Dendritic cell treated with granulocyte-macrophage colony-stimulating factor and Interleukin-4, amounts not matched to agents 40 ng/mL and 50 ng/mL, for 4 days (primary cell): ENCODE measurements at regions not wholly inside any gene's neighbourhood (a gene's known extent, or its start where the extent isn't known, plus 50 kb on each side); places are given as distances from the start of the nearest gene placed in this dataset.

ENCODE experiments used
- H3K27ac Mint-ChIP-seq: one replicate; pipeline ENCODE4 v1.8.0; 2022; ENCODE audit warnings: mild to moderate bottlenecking, mixed read lengths
- H3K27me3 Mint-ChIP-seq: one replicate; pipeline ENCODE4 v1.8.0; 2022; ENCODE audit warnings: mild to moderate bottlenecking, mixed read lengths
- H3K36me3 Mint-ChIP-seq: one replicate; pipeline ENCODE4 v1.8.0; 2022; ENCODE audit warnings: low read depth, mixed read lengths
- H3K4me1 Mint-ChIP-seq: one replicate; pipeline ENCODE4 v1.8.0; 2022; ENCODE audit warnings: low read depth, mixed read lengths
- H3K4me3 Mint-ChIP-seq: one replicate; pipeline ENCODE4 v1.8.0; 2022; ENCODE audit warnings: mild to moderate bottlenecking, moderate library complexity, mixed read lengths
- H3K9me3 Mint-ChIP-seq: one replicate; pipeline ENCODE4 v1.8.0; 2022; ENCODE audit warnings: mixed read lengths
- intact Hi-C: fragments of 100-400 bp; cut with micrococcal nuclease; formaldehyde crosslinking; loops from one replicate; pipeline ENCODE4 v1.15.0; 2022

GRCh38 chr15:77797270-77797669, 164.6 kb upstream of the LINGO1 start:
- Mint-ChIP-seq H3K36me3 (no peaks in the 10 kb centered on the region), H3K9me3 (no peaks in the 10 kb centered on the region), H3K4me3 (no peak overlapping the region), H3K4me1 (no peaks in the 10 kb centered on the region), H3K27ac (no peak overlapping the region), H3K27me3 (peaks cover 9% of the 10 kb centered on the region)
- intact Hi-C loops, result no loop called here

- intact Hi-C loops, result no loop called here
- H3K4me3 Mint-ChIP-seq, result no peak overlapping the region
- H3K27ac Mint-ChIP-seq, result no peak overlapping the region
- H3K9me3 Mint-ChIP-seq, result no peaks in the 10 kb centered on the region
- peaks cover 5% of the 10 kb centered on the region for H3K27me3 Mint-ChIP-seq
- H3K36me3 Mint-ChIP-seq, result no peaks in the 10 kb centered on the region
- H3K4me1 Mint-ChIP-seq, result no peaks in the 10 kb centered on the region
These were observed 163.5 kb upstream of the LINGO1 start for GRCh38 chr15:77796046-77796729.

- intact Hi-C loops, result no loop called here
- Mint-ChIP-seq H3K4me1 (no peaks in the 10 kb centered on the region), H3K36me3 (no peaks in the 10 kb centered on the region), H3K27me3 (peaks cover 5% of the 10 kb centered on the region), H3K9me3 (no peaks in the 10 kb centered on the region), H3K27ac (no peak overlapping the region), H3K4me3 (no peak overlapping the region)
These were observed 162.7 kb upstream of the LINGO1 start for GRCh38 chr15:77795446-77795845.

- Mint-ChIP-seq H3K4me1 (no peaks in the 10 kb centered on the region), H3K27me3 (peaks cover 2% of the 10 kb centered on the region), H3K4me3 (no peak overlapping the region), H3K36me3 (no peaks in the 10 kb centered on the region), H3K27ac (no peak overlapping the region), H3K9me3 (no peaks in the 10 kb centered on the region)
- intact Hi-C loops, result no loop called here
These were observed 159.2 kb upstream of the LINGO1 start for GRCh38 chr15:77791941-77792340.

- Mint-ChIP-seq H3K4me1 (no peaks in the 10 kb centered on the region), H3K27me3 (peaks cover under 1% of the 10 kb centered on the region), H3K9me3 (no peaks in the 10 kb centered on the region), H3K36me3 (no peaks in the 10 kb centered on the region), H3K4me3 (no peak overlapping the region), H3K27ac (no peak overlapping the region)
- intact Hi-C loops, result no loop called here
These were observed 157.8 kb upstream of the LINGO1 start for GRCh38 chr15:77790481-77790880.

- H3K36me3 Mint-ChIP-seq, result no peaks in the 10 kb centered on the region
- intact Hi-C loops, result no loop called here
- no peaks in the 10 kb centered on the region for H3K4me1 Mint-ChIP-seq
- peaks cover 8% of the 10 kb centered on the region for H3K27me3 Mint-ChIP-seq
- no peak overlapping the region for H3K27ac Mint-ChIP-seq
- H3K4me3 Mint-ChIP-seq, result no peak overlapping the region
- no peaks in the 10 kb centered on the region for H3K9me3 Mint-ChIP-seq
These were observed 154.2 kb upstream of the LINGO1 start for GRCh38 chr15:77786956-77787355.

GRCh38 chr15:77786181-77786890, 153.6 kb upstream of the LINGO1 start:
- peaks cover 8% of the 10 kb centered on the region for H3K27me3 Mint-ChIP-seq
- no peak overlapping the region for H3K4me3 Mint-ChIP-seq
- no peaks in the 10 kb centered on the region for H3K9me3 Mint-ChIP-seq
- intact Hi-C loops, result no loop called here
- no peaks in the 10 kb centered on the region for H3K36me3 Mint-ChIP-seq
- no peak overlapping the region for H3K27ac Mint-ChIP-seq
- H3K4me1 Mint-ChIP-seq, result no peaks in the 10 kb centered on the region

GRCh38 chr15:77784361-77785292, 151.9 kb upstream of the LINGO1 start:
- H3K4me3 Mint-ChIP-seq, result no peak overlapping the region
- no peaks in the 10 kb centered on the region for H3K4me1 Mint-ChIP-seq
- no peak overlapping the region for H3K27ac Mint-ChIP-seq
- peaks cover 8% of the 10 kb centered on the region for H3K27me3 Mint-ChIP-seq
- no peaks in the 10 kb centered on the region for H3K9me3 Mint-ChIP-seq
- no peaks in the 10 kb centered on the region for H3K36me3 Mint-ChIP-seq
- intact Hi-C loops, result no loop called here

- intact Hi-C loops, result no loop called here
- no peaks in the 10 kb centered on the region for H3K9me3 Mint-ChIP-seq
- no peak overlapping the region for H3K27ac Mint-ChIP-seq
- peaks cover 8% of the 10 kb centered on the region for H3K27me3 Mint-ChIP-seq
- no peaks in the 10 kb centered on the region for H3K4me1 Mint-ChIP-seq
- H3K4me3 Mint-ChIP-seq, result no peak overlapping the region
- H3K36me3 Mint-ChIP-seq, result no peaks in the 10 kb centered on the region
These were observed 150.9 kb upstream of the LINGO1 start for GRCh38 chr15:77783636-77784035.

- intact Hi-C loops, result no loop called here
- Mint-ChIP-seq H3K27me3 (peaks cover 8% of the 10 kb centered on the region), H3K9me3 (no peaks in the 10 kb centered on the region)
These were observed 150.0 kb upstream of the LINGO1 start for GRCh38 chr15:77782691-77783090.

GRCh38 chr15:77781946-77782240, 149.2 kb upstream of the LINGO1 start:
- H3K9me3 Mint-ChIP-seq, result no peaks in the 10 kb centered on the region
- no peak overlapping the region for H3K27ac Mint-ChIP-seq
- no peaks in the 10 kb centered on the region for H3K4me1 Mint-ChIP-seq
- no peak overlapping the region for H3K4me3 Mint-ChIP-seq
- intact Hi-C loops, result no loop called here
- H3K36me3 Mint-ChIP-seq, result no peaks in the 10 kb centered on the region
- peaks cover 8% of the 10 kb centered on the region for H3K27me3 Mint-ChIP-seq

More at GRCh38 chr15:77782691-77783090, 150.0 kb upstream of the LINGO1 start:
- no peaks in the 10 kb centered on the region for H3K4me1 Mint-ChIP-seq
- no peak overlapping the region for H3K4me3 Mint-ChIP-seq
- H3K36me3 Mint-ChIP-seq, result no peaks in the 10 kb centered on the region
- no peak overlapping the region for H3K27ac Mint-ChIP-seq

GRCh38 chr15:77781151-77781945, 148.6 kb upstream of the LINGO1 start:
- Mint-ChIP-seq H3K4me3 (no peak overlapping the region), H3K9me3 (no peaks in the 10 kb centered on the region), H3K27me3 (peaks cover 8% of the 10 kb centered on the region), H3K27ac (no peak overlapping the region), H3K4me1 (no peaks in the 10 kb centered on the region), H3K36me3 (no peaks in the 10 kb centered on the region)
- intact Hi-C loops, result no loop called here

- no peak overlapping the region for H3K4me3 Mint-ChIP-seq
- H3K4me1 Mint-ChIP-seq, result no peaks in the 10 kb centered on the region
- H3K27me3 Mint-ChIP-seq, result peaks cover 3% of the 10 kb centered on the region
- H3K9me3 Mint-ChIP-seq, result no peaks in the 10 kb centered on the region
- H3K27ac Mint-ChIP-seq, result no peak overlapping the region
- intact Hi-C loops, result no loop called here
- H3K36me3 Mint-ChIP-seq, result no peaks in the 10 kb centered on the region
These were observed 146.1 kb upstream of the LINGO1 start for GRCh38 chr15:77778802-77779201.
